Cardiac fibroblast (primary cell): ENCODE measurements at regions not wholly inside any gene's neighbourhood (a gene's known extent, or its start where the extent isn't known, plus 50 kb on each side); places are given as distances from the start of the nearest gene placed in this dataset.

ENCODE experiments used
- DNase-seq, 2 donors: peaks; one replicate each; pipeline versions ENCODE4 v3.0.0 to v3.0.0-alpha.2; 2010; ENCODE audit warnings: low read depth in 2 of 2
- H3K4me3 ChIP-seq, 2 donors: replicated peaks in 1 of 2; 1 replicate in 1 of 2; 2 replicates in 1 of 2; pipeline ENCODE4 v1.5.1; 2011; ENCODE audit warnings: low read depth in 2 of 2, low read length in 2 of 2, mild to moderate bottlenecking in 2 of 2, moderate library complexity in 1 of 2
- CTCF ChIP-seq: IDR thresholded peaks from one replicate; pipeline ENCODE4 v1.5.1; 2011; ENCODE audit warnings: low read depth, mild to moderate bottlenecking, low read length, inconsistent platforms

- TF ChIP-seq CTCF = no peak
- no peak overlapping the region for H3K4me3 ChIP-seq
- DNase-seq = no peak
Measured at GRCh38 chr17:68665373-68665772, 64.2 kb upstream of the FAM20A start.

GRCh38 chr17:68662479-68662878, 61.3 kb upstream of the FAM20A start:
- TF ChIP-seq CTCF = no peak
- no peak overlapping the region for H3K4me3 ChIP-seq
- no peak for DNase-seq

- DNase-seq = no peak
- H3K4me3 ChIP-seq = no peak overlapping the region
- no peak for TF ChIP-seq CTCF
Measured at GRCh38 chr17:68662037-68662432, 60.9 kb upstream of the FAM20A start.

- DNase-seq = no peak
- TF ChIP-seq CTCF = no peak
Measured at GRCh38 chr17:68661265-68662036, 60.3 kb upstream of the FAM20A start.

GRCh38 chr17:68660302-68660701, 59.1 kb upstream of the FAM20A start:
- no peak overlapping the region for H3K4me3 ChIP-seq
- DNase-seq = no peak
- TF ChIP-seq CTCF = no peak

More at GRCh38 chr17:68661265-68662036, 60.3 kb upstream of the FAM20A start:
- no peak overlapping the region for H3K4me3 ChIP-seq

- TF ChIP-seq CTCF = no peak
- H3K4me3 ChIP-seq = no peak overlapping the region
- DNase-seq = no peak
Measured at GRCh38 chr17:68658999-68659780, 58.0 kb upstream of the FAM20A start.
